GM10248 (cell line): ENCODE measurements at regions not wholly inside any gene's neighbourhood (a gene's known extent, or its start where the extent isn't known, plus 50 kb on each side); places are given as distances from the start of the nearest gene placed in this dataset.

Source experiments
- CTCF ChIA-PET: fragments of 300-600 bp; sonication (Branson Sonifier 250); formaldehyde crosslinking; extraction: SDS; loops from one replicate; lab custom pipeline; 2021; ENCODE audit warnings: antibody characterized with exemption; lab: Yijun Ruan, JAX
- POLR2A ChIA-PET: fragments of 350-650 bp; sonication (Branson Sonifier 250); formaldehyde crosslinking; extraction: SDS; loops from one replicate; lab custom pipeline; 2020; ENCODE audit warnings: antibody characterized with exemption; lab: Yijun Ruan, JAX
- DNase-seq: peaks from one replicate; pipeline ENCODE4 v3.0.0; 2012; ENCODE audit errors: extremely low spot score
- TF ChIP-seq, protein P1 (sequence below): IDR thresholded peaks from 2 replicates; pipeline ENCODE4 v1.5.1; 2012; ENCODE audit warnings: mild to moderate bottlenecking, low read depth; ENCODE audit errors: extremely low read depth, missing control alignments, control extremely low read depth

GRCh38 chr6:28693033-28693750 lies 167.5 kb downstream of the GPX5 start:
- ChIA-PET CTCF (interaction anchor here (0.8 to 1.6 kb wide), 4 partner anchors 8 to 18 kb away, joined by 3 to 4 read pairs (median 4); no protein-coding TSS in a partner anchor), POLR2A (no interaction called here)
- DNase-seq: no peak

DNA sequence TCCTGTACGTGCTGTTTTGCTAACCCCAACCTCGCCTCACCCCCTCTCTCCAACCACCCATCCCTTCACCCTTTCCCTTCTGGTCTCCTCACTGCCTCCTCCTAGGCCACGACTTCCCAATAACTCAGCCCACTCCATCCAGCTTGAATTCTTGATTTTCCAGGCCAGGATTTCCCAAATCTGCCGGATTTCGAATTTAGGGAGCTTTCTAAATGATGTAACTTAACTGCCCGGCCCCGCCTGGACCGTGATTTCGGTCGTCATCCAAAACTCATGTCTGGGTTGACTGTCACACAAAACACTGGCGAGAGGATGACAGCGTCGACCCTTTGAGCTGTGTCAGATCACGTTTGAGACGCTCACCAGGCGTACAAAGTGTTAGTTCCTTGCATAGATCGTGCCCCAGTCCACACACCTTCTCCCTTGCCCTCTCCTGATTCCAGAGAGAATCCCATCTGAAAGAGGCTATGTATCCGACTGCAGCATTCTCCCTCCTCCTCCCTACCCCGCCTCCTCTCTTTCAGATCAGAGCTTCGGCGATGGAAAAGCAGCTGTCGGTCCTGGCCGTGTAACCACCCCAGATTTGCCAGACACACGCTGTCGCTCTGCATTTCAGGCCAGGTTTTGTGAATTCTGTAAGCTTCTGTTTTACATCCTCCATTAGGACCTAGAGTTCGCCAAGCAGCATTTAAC lies 168.2 kb downstream of the GPX5 start:
- CTCF ChIA-PET: interaction anchor here (0.8 to 1.6 kb wide), 4 partner anchors 8 to 18 kb away, joined by 3 to 4 read pairs (median 4); no protein-coding TSS in a partner anchor
- POLR2A ChIA-PET: no interaction called here
- no peak for DNase-seq
- TF ChIP-seq, protein P1, sequence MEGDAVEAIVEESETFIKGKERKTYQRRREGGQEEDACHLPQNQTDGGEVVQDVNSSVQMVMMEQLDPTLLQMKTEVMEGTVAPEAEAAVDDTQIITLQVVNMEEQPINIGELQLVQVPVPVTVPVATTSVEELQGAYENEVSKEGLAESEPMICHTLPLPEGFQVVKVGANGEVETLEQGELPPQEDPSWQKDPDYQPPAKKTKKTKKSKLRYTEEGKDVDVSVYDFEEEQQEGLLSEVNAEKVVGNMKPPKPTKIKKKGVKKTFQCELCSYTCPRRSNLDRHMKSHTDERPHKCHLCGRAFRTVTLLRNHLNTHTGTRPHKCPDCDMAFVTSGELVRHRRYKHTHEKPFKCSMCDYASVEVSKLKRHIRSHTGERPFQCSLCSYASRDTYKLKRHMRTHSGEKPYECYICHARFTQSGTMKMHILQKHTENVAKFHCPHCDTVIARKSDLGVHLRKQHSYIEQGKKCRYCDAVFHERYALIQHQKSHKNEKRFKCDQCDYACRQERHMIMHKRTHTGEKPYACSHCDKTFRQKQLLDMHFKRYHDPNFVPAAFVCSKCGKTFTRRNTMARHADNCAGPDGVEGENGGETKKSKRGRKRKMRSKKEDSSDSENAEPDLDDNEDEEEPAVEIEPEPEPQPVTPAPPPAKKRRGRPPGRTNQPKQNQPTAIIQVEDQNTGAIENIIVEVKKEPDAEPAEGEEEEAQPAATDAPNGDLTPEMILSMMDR: no peak

More at GRCh38 chr6:28693033-28693750, 167.5 kb downstream of the GPX5 start:
- TF ChIP-seq, protein P1: no peak

GRCh38 chr6:28695715-28696114 lies 170.0 kb downstream of the GPX5 start:
- ChIA-PET CTCF (no interaction called here), POLR2A (no interaction called here)
- TF ChIP-seq, protein P1: no peak
- DNase-seq: no peak

- DNase-seq: no peak
- ChIA-PET POLR2A (no interaction called here), CTCF (interaction anchor here (1.4 kb wide), 1 partner anchor 12 kb away, joined by 3 read pairs; no protein-coding TSS in a partner anchor)
- TF ChIP-seq, protein P1: no peak
These were observed 170.5 kb downstream of the GPX5 start for GRCh38 chr6:28696167-28696566.

- no peak for DNase-seq
- ChIA-PET CTCF (interaction anchor here (0.9 to 1.4 kb wide), 2 partner anchors 10 to 11 kb away, joined by 3 read pairs; no protein-coding TSS in a partner anchor), POLR2A (no interaction called here)
- TF ChIP-seq, protein P1: no peak
These were observed 171.0 kb downstream of the GPX5 start for GRCh38 chr6:28696682-28697081.
